WTC11 (cell line): ENCODE measurements at regions not wholly inside any gene's neighbourhood (a gene's known extent, or its start where the extent isn't known, plus 50 kb on each side); places are given as distances from the start of the nearest gene placed in this dataset.

ENCODE experiments used
- ATAC-seq: fragments of 200-7000 bp; cut with Tn5 transposase; 2 replicates; pipeline ENCODE4 v1.10.0; 2021; ENCODE audit warnings: mild to moderate bottlenecking, moderate library complexity
- CTCF ChIA-PET: fragments of 300-600 bp; sonication (Branson Sonifier 250); formaldehyde crosslinking; loops from one replicate; lab custom pipeline; 2021; ENCODE audit warnings: antibody characterized with exemption; lab: Charles Lee
- POLR2A ChIA-PET: fragments of 350-600 bp; sonication (Branson Sonifier 250); formaldehyde crosslinking; loops from one replicate; lab custom pipeline; 2021; ENCODE audit warnings: antibody characterized with exemption; lab: Charles Lee
- DNase-seq: peaks from one replicate; pipeline ENCODE4 v3.0.0; 2021; ENCODE audit warnings: low spot score
- H3K27ac Mint-ChIP-seq: 2 replicates; pipeline ENCODE4 v1.8.0; 2021; ENCODE audit warnings: mixed read lengths
- H3K27me3 Mint-ChIP-seq: 2 replicates; pipeline ENCODE4 v1.8.0; 2021; ENCODE audit warnings: low read depth, mild to moderate bottlenecking, moderate library complexity, mixed read lengths
- H3K36me3 Mint-ChIP-seq: 2 replicates; pipeline ENCODE4 v1.8.0; 2021; ENCODE audit warnings: mixed read lengths
- H3K4me1 Mint-ChIP-seq: 2 replicates; pipeline ENCODE4 v1.8.0; 2022; ENCODE audit warnings: mixed read lengths
- H3K4me3 Mint-ChIP-seq: 2 replicates; pipeline ENCODE4 v1.8.0; 2021; ENCODE audit warnings: mild to moderate bottlenecking, moderate library complexity, mixed read lengths
- H3K9me3 Mint-ChIP-seq: 2 replicates; pipeline ENCODE4 v1.8.0; 2021; ENCODE audit warnings: mixed read lengths
- ARID4B ChIP-seq: sonication (generic); formaldehyde crosslinking; IDR thresholded peaks from 2 replicates; pipeline ENCODE4 v1.8.0; 2023; ENCODE audit warnings: missing genetic modification reagents, mild to moderate bottlenecking, borderline replicate concordance
- ATF2 ChIP-seq: sonication (generic); formaldehyde crosslinking; IDR thresholded peaks from 2 replicates; pipeline ENCODE4 v1.8.1; 2022; ENCODE audit warnings: low read depth, missing genetic modification reagents, borderline replicate concordance
- CBFB ChIP-seq: sonication (generic); formaldehyde crosslinking; IDR thresholded peaks from 2 replicates; pipeline ENCODE4 v1.8.1; 2022; ENCODE audit warnings: mild to moderate bottlenecking, low read depth, missing genetic modification reagents
- CDX4 ChIP-seq: fragments of 250-450 bp; sonication (Bioruptor Pico); IDR thresholded peaks from 2 replicates; pipeline ENCODE4 v1.9.0; 2021; ENCODE audit warnings: moderate library complexity, mild to moderate bottlenecking, inconsistent platforms, borderline replicate concordance
- ESRRA ChIP-seq: sonication (generic); formaldehyde crosslinking; IDR thresholded peaks from 2 replicates; pipeline ENCODE4 v1.8.1; 2022; ENCODE audit warnings: mild to moderate bottlenecking, missing genetic modification reagents, borderline replicate concordance
- ETV6 ChIP-seq: sonication (generic); formaldehyde crosslinking; IDR thresholded peaks from 2 replicates; pipeline ENCODE4 v1.8.1; 2022; ENCODE audit warnings: mild to moderate bottlenecking, missing genetic modification reagents
- FOXP1 ChIP-seq: sonication (generic); formaldehyde crosslinking; IDR thresholded peaks from 2 replicates; pipeline ENCODE4 v1.8.0; 2022; ENCODE audit warnings: missing genetic modification reagents, mild to moderate bottlenecking, moderate library complexity, borderline replicate concordance
- GABPB1 ChIP-seq: sonication (generic); formaldehyde crosslinking; IDR thresholded peaks from 2 replicates; pipeline ENCODE4 v1.8.1; 2023; ENCODE audit warnings: mild to moderate bottlenecking, missing genetic modification reagents
- PRDM15 ChIP-seq: sonication (generic); formaldehyde crosslinking; IDR thresholded peaks from 2 replicates; pipeline ENCODE4 v1.8.0; 2022; ENCODE audit warnings: missing genetic modification reagents
- SMAD4 ChIP-seq: sonication (generic); formaldehyde crosslinking; IDR thresholded peaks from 2 replicates; pipeline ENCODE4 v1.8.0; 2022; ENCODE audit warnings: mild to moderate bottlenecking, missing genetic modification reagents
- SP1 ChIP-seq: sonication (generic); formaldehyde crosslinking; conservative IDR thresholded peaks from 2 replicates; pipeline ENCODE4 v1.8.1; 2022; ENCODE audit warnings: missing genetic modification reagents
- USF1 ChIP-seq: sonication (generic); formaldehyde crosslinking; IDR thresholded peaks from 2 replicates; pipeline ENCODE4 v1.8.0; 2022; ENCODE audit warnings: mild to moderate bottlenecking, missing genetic modification reagents
- USF2 ChIP-seq: sonication (generic); formaldehyde crosslinking; IDR thresholded peaks from 2 replicates; pipeline ENCODE4 v1.8.1; 2023; ENCODE audit warnings: mild to moderate bottlenecking, missing genetic modification reagents, moderate library complexity
- ZNF281 ChIP-seq: sonication (generic); formaldehyde crosslinking; IDR thresholded peaks from 2 replicates; pipeline ENCODE4 v1.8.0; 2023; ENCODE audit warnings: mild to moderate bottlenecking, missing genetic modification reagents

GRCh38 chr5:2147504-2148311 is 265.0 kb upstream of the IRX4 start (continued):
- TF ChIP-seq ZNF281 (no peak), GABPB1 (CRISPR knock-in tag) (no peak), ATF2 (CRISPR knock-in tag) (no peak), CDX4 (CRISPR knock-in tag) (no peak), ARID4B (CRISPR knock-in tag) (no peak)

GRCh38 chr5:2143646-2144353 is 261.1 kb upstream of the IRX4 start:
- POLR2A ChIA-PET = no interaction called here
- Mint-ChIP-seq H3K9me3 (peaks cover 6% of the 10 kb centered on the region; the same call in 1 of the 2 replicates), H3K27ac (no peak overlapping the region), H3K4me1 (peaks cover 5% of the 10 kb centered on the region), H3K4me3 (no peak overlapping the region), H3K27me3 (no peaks in the 10 kb centered on the region), H3K36me3 (no peaks in the 10 kb centered on the region)
- ATAC-seq (peak; percentile 65), DNase-seq (no peak)
- no peak for TF ChIP-seq ESRRA (CRISPR knock-in tag)
- no peak for TF ChIP-seq GABPB1 (CRISPR knock-in tag)
- no peak for TF ChIP-seq ETV6 (CRISPR knock-in tag)
- TF ChIP-seq USF2 (CRISPR knock-in tag) = peak; percentile 13; the same call in 1 of the 2 replicates
- no peak for TF ChIP-seq PRDM15 (CRISPR knock-in tag)
- no peak for TF ChIP-seq SP1 (CRISPR knock-in tag)
- TF ChIP-seq FOXP1 (CRISPR knock-in tag) = no peak
- no peak for TF ChIP-seq CBFB (CRISPR knock-in tag)
- peak; percentile 28; the same call in 1 of the 2 replicates for TF ChIP-seq USF1 (CRISPR knock-in tag)
- no peak for TF ChIP-seq SMAD4
- CTCF ChIA-PET = interaction anchor here (0.9 kb wide), 1 partner anchor 31 kb away, joined by 3 read pairs; no protein-coding TSS in a partner anchor
